ENCODE measurements at regions not wholly inside any gene's neighbourhood (a gene's known extent, or its start where the extent isn't known, plus 50 kb on each side); places are given as distances from the start of the nearest gene placed in this dataset.

- TF ChIP-seq EP300 (IDR thresholded peaks at IDR 0.05; ENCODE audit: borderline replicate concordance in 1 of 2, low read depth in 2 of 2, low read length in 2 of 2) (no peak), BCL11A (IDR thresholded peaks at IDR 0.05; ENCODE audit: low read depth in 2 of 2, low read length in 2 of 2) (no peak), TAF1 (IDR thresholded peaks at IDR 0.05; ENCODE audit: low read depth, low read length) (no peak), USF2 (IDR thresholded peaks at IDR 0.05; ENCODE audit: low read length) (no peak)
Measured at GRCh38 chr11:35076201-35077100, 62.5 kb upstream of the CD44 start (continued).
